Activated CD8-positive, alpha-beta T cell treated with anti-CD3 and anti-CD28 coated beads, Interleukin-2, amount 10 ng/mL, durations not matched to agents 7 days and 5 days (primary cell): ENCODE measurements at regions not wholly inside any gene's neighbourhood (a gene's known extent, or its start where the extent isn't known, plus 50 kb on each side); places are given as distances from the start of the nearest gene placed in this dataset.

Experiments used
- ATAC-seq: fragments of 150-1000 bp; cut with Tn5 transposase; one replicate; pipeline ENCODE4 v1.10.0; 2021; ENCODE audit warnings: moderate library complexity
- CTCF ChIA-PET: fragments of 350-600 bp; sonication (Branson Sonifier 250); formaldehyde crosslinking; loops from one replicate; lab custom pipeline; 2021; ENCODE audit warnings: antibody characterized with exemption; lab: Charles Lee
- POLR2A ChIA-PET: fragments of 350-600 bp; sonication (Branson Sonifier 250); formaldehyde crosslinking; loops from one replicate; lab custom pipeline; 2021; ENCODE audit warnings: antibody characterized with exemption; lab: Charles Lee
- DNase-seq: peaks from one replicate; pipeline ENCODE4 v3.0.0-alpha.2; 2020
- H3K27ac Mint-ChIP-seq: one replicate; pipeline ENCODE4 v1.8.0; 2021; ENCODE audit warnings: mild to moderate bottlenecking, mixed read lengths
- H3K27me3 Mint-ChIP-seq: one replicate; pipeline ENCODE4 v1.8.0; 2021; ENCODE audit warnings: low read depth, mixed read lengths
- H3K36me3 Mint-ChIP-seq: one replicate; pipeline ENCODE4 v1.8.0; 2021; ENCODE audit warnings: low read depth, mixed read lengths
- H3K4me1 Mint-ChIP-seq: one replicate; pipeline ENCODE4 v1.8.0; 2021; ENCODE audit warnings: low read depth, mixed read lengths
- H3K4me3 Mint-ChIP-seq: one replicate; pipeline ENCODE4 v1.8.0; 2021; ENCODE audit warnings: mild to moderate bottlenecking, mixed read lengths
- H3K9me3 Mint-ChIP-seq: one replicate; pipeline ENCODE4 v1.8.0; 2022; ENCODE audit warnings: mixed read lengths; ENCODE audit not compliant: insufficient read depth

DNA sequence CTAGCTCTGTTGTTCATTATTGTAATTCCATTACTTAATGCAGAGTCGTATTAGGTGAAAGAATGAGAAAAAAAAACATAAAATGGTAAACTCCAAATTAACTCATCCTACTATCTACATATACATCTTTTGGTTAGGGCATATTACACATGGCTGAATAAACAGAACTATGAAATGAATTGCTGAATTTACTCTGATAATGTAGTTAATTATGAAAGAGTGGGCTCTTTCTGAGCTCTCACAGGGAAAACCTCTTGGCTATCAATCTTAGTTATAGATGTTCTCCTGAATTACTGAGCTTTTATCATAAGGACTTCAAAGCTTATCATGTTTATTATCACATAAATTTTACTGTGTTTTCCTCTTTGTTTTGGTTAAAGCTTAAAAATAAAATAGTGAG, 798.5 kb upstream of the MDGA2 start:
- H3K4me3 Mint-ChIP-seq = no peak overlapping the region
- DNase-seq (no peak), ATAC-seq (no peak)
- H3K27ac Mint-ChIP-seq = no peak overlapping the region
- no peaks in the 10 kb centered on the region for H3K4me1 Mint-ChIP-seq
- H3K36me3 Mint-ChIP-seq = no peaks in the 10 kb centered on the region
- CTCF ChIA-PET = no interaction called here
- H3K9me3 Mint-ChIP-seq = peaks cover 3% of the 10 kb centered on the region
- H3K27me3 Mint-ChIP-seq = no peaks in the 10 kb centered on the region
- POLR2A ChIA-PET = no interaction called here

DNA sequence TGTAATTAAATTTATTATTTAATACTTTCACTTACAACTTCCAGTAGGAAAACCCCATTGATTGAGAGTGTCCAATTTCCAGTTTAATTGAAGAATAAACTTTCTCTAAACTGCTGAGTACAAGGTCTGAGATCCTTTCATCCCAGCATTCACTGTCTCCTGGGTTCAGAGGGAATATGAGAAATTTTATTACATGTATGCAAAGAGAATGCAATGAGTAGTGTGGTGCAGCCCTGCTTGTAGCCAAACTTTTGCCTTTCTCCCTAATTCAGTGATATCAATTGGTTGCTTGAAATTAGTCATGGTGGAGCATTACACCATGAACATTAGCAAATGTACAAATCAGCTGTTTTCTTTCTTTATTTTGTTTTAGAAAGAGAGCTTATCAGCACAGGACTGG, 780.6 kb upstream of the MDGA2 start:
- H3K9me3 Mint-ChIP-seq = no peaks in the 10 kb centered on the region
- H3K4me3 Mint-ChIP-seq = no peak overlapping the region
- H3K4me1 Mint-ChIP-seq = no peaks in the 10 kb centered on the region
- H3K27me3 Mint-ChIP-seq = no peaks in the 10 kb centered on the region
- no peak for DNase-seq
- no peaks in the 10 kb centered on the region for H3K36me3 Mint-ChIP-seq
- ChIA-PET POLR2A (interaction anchor here (0.6 kb wide), 1 partner anchor 11 kb away, joined by 3 read pairs; no protein-coding TSS in a partner anchor), CTCF (no interaction called here)
- no peak overlapping the region for H3K27ac Mint-ChIP-seq
- ATAC-seq = no peak

- Mint-ChIP-seq H3K4me3 (no peak overlapping the region), H3K4me1 (no peaks in the 10 kb centered on the region), H3K9me3 (no peaks in the 10 kb centered on the region), H3K36me3 (no peaks in the 10 kb centered on the region), H3K27me3 (no peaks in the 10 kb centered on the region), H3K27ac (no peak overlapping the region)
- ChIA-PET CTCF (no interaction called here), POLR2A (no interaction called here)
- no peak for DNase-seq
- ATAC-seq = no peak
These were observed 779.5 kb upstream of the MDGA2 start for GRCh38 chr14:48454887-48455286.

GRCh38 chr14:48452437-48452995, 777.1 kb upstream of the MDGA2 start:
- ATAC-seq (no peak), DNase-seq (no peak)
- no peak overlapping the region for H3K27ac Mint-ChIP-seq
- H3K9me3 Mint-ChIP-seq = no peaks in the 10 kb centered on the region
- no peak overlapping the region for H3K4me3 Mint-ChIP-seq
- POLR2A ChIA-PET = no interaction called here
- no peaks in the 10 kb centered on the region for H3K4me1 Mint-ChIP-seq
- CTCF ChIA-PET = no interaction called here
- no peaks in the 10 kb centered on the region for H3K36me3 Mint-ChIP-seq
- no peaks in the 10 kb centered on the region for H3K27me3 Mint-ChIP-seq

DNA sequence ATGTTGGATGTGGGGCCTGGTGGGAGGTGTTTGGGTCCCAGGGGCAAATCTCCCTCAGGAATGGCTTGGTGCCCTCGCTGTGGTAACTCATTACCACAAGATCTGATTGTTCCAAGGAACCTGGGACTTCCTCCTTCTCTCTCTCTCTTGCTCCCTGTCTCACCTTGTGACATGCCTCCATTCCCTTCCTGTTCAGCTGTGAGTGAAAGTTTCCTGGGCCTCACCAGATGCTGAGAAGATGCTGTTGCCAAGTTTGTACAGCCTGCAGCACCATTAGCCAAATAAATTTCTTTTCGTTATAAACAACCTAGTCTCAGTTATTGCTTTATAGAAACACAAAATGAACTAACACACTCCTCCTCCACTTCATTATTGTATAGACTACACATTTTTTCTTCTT, 759.8 kb upstream of the MDGA2 start:
- H3K4me1 Mint-ChIP-seq = no peaks in the 10 kb centered on the region
- CTCF ChIA-PET = no interaction called here
- ATAC-seq = no peak
- no peaks in the 10 kb centered on the region for H3K36me3 Mint-ChIP-seq
- H3K9me3 Mint-ChIP-seq = peaks cover 3% of the 10 kb centered on the region
- H3K27ac Mint-ChIP-seq = no peak overlapping the region
- DNase-seq = no peak
- no peak overlapping the region for H3K4me3 Mint-ChIP-seq
- no peaks in the 10 kb centered on the region for H3K27me3 Mint-ChIP-seq
- POLR2A ChIA-PET = no interaction called here

DNA sequence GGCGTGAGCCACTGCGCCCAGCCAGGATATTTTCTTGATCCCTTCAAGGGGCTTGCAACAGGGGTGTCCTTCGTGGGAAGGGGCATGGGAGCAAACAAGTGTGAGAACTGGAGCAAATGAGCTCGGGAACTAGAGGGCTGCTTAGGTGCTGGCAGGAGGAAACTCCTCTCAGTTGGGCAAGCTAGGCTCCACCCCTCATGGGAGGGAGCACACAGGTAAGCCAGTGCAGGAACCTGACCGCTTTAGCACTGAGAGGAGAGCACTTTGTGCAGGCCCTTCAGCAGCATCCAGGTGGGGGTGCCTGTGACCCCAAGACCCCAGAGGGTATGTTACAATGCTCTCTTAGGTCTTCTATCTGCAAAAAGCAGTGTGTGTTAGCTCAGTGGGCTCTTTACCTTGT, 755.4 kb upstream of the MDGA2 start:
- DNase-seq (no peak), ATAC-seq (no peak)
- Mint-ChIP-seq H3K4me3 (no peak overlapping the region), H3K27me3 (no peaks in the 10 kb centered on the region), H3K4me1 (no peaks in the 10 kb centered on the region), H3K9me3 (peaks cover 3% of the 10 kb centered on the region), H3K27ac (no peak overlapping the region), H3K36me3 (no peaks in the 10 kb centered on the region)
- ChIA-PET CTCF (no interaction called here), POLR2A (no interaction called here)

- DNase-seq = no peak
- H3K36me3 Mint-ChIP-seq = no peaks in the 10 kb centered on the region
- no peak for ATAC-seq
- ChIA-PET CTCF (no interaction called here), POLR2A (no interaction called here)
- no peaks in the 10 kb centered on the region for H3K27me3 Mint-ChIP-seq
- H3K27ac Mint-ChIP-seq = no peak overlapping the region
- H3K4me1 Mint-ChIP-seq = no peaks in the 10 kb centered on the region
- no peak overlapping the region for H3K4me3 Mint-ChIP-seq
- peaks cover 3% of the 10 kb centered on the region for H3K9me3 Mint-ChIP-seq
These were observed 754.1 kb upstream of the MDGA2 start for GRCh38 chr14:48429512-48429911.

GRCh38 chr14:48417715-48418500, 742.5 kb upstream of the MDGA2 start:
- POLR2A ChIA-PET = no interaction called here
- H3K36me3 Mint-ChIP-seq = no peaks in the 10 kb centered on the region
- no peak overlapping the region for H3K4me3 Mint-ChIP-seq
- no peak for DNase-seq
- H3K4me1 Mint-ChIP-seq = no peaks in the 10 kb centered on the region
- H3K27ac Mint-ChIP-seq = no peak overlapping the region
- no peaks in the 10 kb centered on the region for H3K27me3 Mint-ChIP-seq
- ATAC-seq = no peak
- H3K9me3 Mint-ChIP-seq = peaks cover 11% of the 10 kb centered on the region
- CTCF ChIA-PET = no interaction called here

- DNase-seq (no peak), ATAC-seq (no peak)
- no peak overlapping the region for H3K4me3 Mint-ChIP-seq
- H3K9me3 Mint-ChIP-seq = no peaks in the 10 kb centered on the region
- H3K36me3 Mint-ChIP-seq = no peaks in the 10 kb centered on the region
- no peak overlapping the region for H3K27ac Mint-ChIP-seq
- no peaks in the 10 kb centered on the region for H3K4me1 Mint-ChIP-seq
- ChIA-PET POLR2A (no interaction called here), CTCF (no interaction called here)
- no peaks in the 10 kb centered on the region for H3K27me3 Mint-ChIP-seq
These were observed 725.9 kb upstream of the MDGA2 start for GRCh38 chr14:48401321-48401720.

- Mint-ChIP-seq H3K9me3 (no peaks in the 10 kb centered on the region), H3K27ac (no peak overlapping the region), H3K4me3 (no peak overlapping the region), H3K36me3 (no peaks in the 10 kb centered on the region), H3K4me1 (no peaks in the 10 kb centered on the region), H3K27me3 (no peaks in the 10 kb centered on the region)
- ATAC-seq = no peak
- ChIA-PET POLR2A (no interaction called here), CTCF (no interaction called here)
- DNase-seq = no peak
These were observed 723.4 kb upstream of the MDGA2 start for GRCh38 chr14:48398675-48399282.

DNA sequence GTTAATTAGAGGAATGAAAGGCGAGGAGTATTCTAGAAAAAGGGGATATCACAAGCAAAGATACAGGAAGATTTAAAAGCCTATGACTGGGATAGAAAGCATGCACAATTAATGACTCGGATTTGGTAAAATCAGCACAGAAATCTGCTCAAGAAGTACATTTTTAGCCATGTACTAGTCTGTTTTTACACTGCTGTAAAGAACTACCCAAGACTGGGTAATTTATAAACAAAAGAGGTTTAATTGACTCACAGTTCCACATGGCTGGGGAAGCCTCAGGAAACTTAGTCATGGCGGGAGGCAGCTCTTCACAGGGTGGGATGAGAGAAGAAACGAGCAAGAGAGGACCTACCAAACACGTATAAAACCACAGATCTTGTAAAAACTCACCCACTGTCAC, 716.3 kb upstream of the MDGA2 start:
- ATAC-seq (no peak), DNase-seq (no peak)
- Mint-ChIP-seq H3K4me1 (no peaks in the 10 kb centered on the region), H3K27ac (no peak overlapping the region), H3K36me3 (no peaks in the 10 kb centered on the region), H3K27me3 (no peaks in the 10 kb centered on the region), H3K4me3 (no peak overlapping the region), H3K9me3 (no peaks in the 10 kb centered on the region)
- CTCF ChIA-PET = no interaction called here
- POLR2A ChIA-PET = no interaction called here

- CTCF ChIA-PET = no interaction called here
- ATAC-seq = no peak
- POLR2A ChIA-PET = no interaction called here
- no peak for DNase-seq
- Mint-ChIP-seq H3K4me3 (no peak overlapping the region), H3K9me3 (no peaks in the 10 kb centered on the region), H3K4me1 (no peaks in the 10 kb centered on the region), H3K27me3 (no peaks in the 10 kb centered on the region), H3K36me3 (no peaks in the 10 kb centered on the region), H3K27ac (no peak overlapping the region)
These were observed 714.9 kb upstream of the MDGA2 start for GRCh38 chr14:48390346-48390745.
